ENCODE measurements at regions not wholly inside any gene's neighbourhood (a gene's known extent, or its start where the extent isn't known, plus 50 kb on each side); places are given as distances from the start of the nearest gene placed in this dataset.

DNA sequence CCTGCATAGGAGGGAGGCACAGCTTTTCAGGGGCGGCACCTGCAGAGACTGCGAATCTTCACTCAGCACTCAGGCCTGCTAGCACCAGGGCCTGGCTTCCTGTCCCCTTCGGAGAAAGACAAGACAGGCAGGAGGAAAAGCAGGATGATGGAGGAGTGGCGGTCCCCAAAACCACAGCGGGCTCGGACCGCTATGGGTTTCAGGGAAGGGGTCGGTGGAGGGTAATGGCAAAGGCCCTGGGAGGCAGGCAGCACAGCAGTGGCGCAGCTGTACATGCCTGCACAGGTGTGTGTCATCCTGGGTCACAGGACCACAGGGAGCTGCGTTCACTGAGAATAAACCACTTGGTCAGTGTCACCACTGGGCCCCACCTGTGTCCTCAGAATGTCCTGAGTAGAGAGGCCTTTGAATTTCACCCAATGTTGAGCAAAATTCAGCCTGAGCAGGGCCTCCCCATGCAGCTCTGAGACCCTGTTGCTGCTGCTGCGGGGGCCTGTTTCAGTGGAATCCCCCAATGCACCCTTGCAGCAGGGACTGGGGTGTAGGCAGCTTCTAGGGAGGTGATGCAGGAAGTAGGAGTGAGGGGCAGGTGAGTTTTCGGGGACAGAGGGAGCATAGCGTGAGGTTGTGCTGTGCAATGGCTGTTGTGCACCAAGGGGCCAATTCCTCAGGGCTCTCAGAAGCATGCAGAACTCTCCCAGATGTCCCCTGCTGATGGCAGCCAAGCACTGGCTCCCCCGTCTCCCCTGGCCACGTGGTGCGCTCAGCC, 90.6 kb upstream of the PPP2R2D start:
- no peaks in the 10 kb centered on the region for H3K27me3 ChIP-seq (ENCODE audit: control insufficient read depth, insufficient read depth, low read length)
- no CpG with 5 or more reads among the region's 16 CpGs for WGBS (ENCODE audit: insufficient coverage, low lambda C conversion rate)
- no peak for DNase-seq
- no peak overlapping the region for H3K4me3 ChIP-seq (ENCODE audit: low read length)
- H3K9me3 ChIP-seq (ENCODE audit: control insufficient read depth, low read depth, low read length) = no peaks in the 10 kb centered on the region
- no peaks in the 10 kb centered on the region for H3K4me1 ChIP-seq (ENCODE audit: control insufficient read depth, insufficient read depth, low read length)
- no peak overlapping the region for H3K27ac ChIP-seq (ENCODE audit: low read length)
- H3K36me3 ChIP-seq (ENCODE audit: control insufficient read depth, insufficient read depth, low read length) = no peaks in the 10 kb centered on the region

GRCh38 chr10:131810805-131811629, 89.8 kb upstream of the PPP2R2D start:
- Histone ChIP-seq H3K9me3 (ENCODE audit: control insufficient read depth, low read depth, low read length) (no peaks in the 10 kb centered on the region), H3K4me3 (ENCODE audit: low read length) (no peak overlapping the region), H3K4me1 (ENCODE audit: control insufficient read depth, insufficient read depth, low read length) (no peaks in the 10 kb centered on the region), H3K27ac (ENCODE audit: low read length) (no peak overlapping the region), H3K36me3 (ENCODE audit: control insufficient read depth, insufficient read depth, low read length) (no peaks in the 10 kb centered on the region), H3K27me3 (ENCODE audit: control insufficient read depth, insufficient read depth, low read length) (no peaks in the 10 kb centered on the region)
- WGBS (ENCODE audit: insufficient coverage, low lambda C conversion rate) = no CpG with 5 or more reads among the region's 25 CpGs
- no peak for DNase-seq

DNA sequence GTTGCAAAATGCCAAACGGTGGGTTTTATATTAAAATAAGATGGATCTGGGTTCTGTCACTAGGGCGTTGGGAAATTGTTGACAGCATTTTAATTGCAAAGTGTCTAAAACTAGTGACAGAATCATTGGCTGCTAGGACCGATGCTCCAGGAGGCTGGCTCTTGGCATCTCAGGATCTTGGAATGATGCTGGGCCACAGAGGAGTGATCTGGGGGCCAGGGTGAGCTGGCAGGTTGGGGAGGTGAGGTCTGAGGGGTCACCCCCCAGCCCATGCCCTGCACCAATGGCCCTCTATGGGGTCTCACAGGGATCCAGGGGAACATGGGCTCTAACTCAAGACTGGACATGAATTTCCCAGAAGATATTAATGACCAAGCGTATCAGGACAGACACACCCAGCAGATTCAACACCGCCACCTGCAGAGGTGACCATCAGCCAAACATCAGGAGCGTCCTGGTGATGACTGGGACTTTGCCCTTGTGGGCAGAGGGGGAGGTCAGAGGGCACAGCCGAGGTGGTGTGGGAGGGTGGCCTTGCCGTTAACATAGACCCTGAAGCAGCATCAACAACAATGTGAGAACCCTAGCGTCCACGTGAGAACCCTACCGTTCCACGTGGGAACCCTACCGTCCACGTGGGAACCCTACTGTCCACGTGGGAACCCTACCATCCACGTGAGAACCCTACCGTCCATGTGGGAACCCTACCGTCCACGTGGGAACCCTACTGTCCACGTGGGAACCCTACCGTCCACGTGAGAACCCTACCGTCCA, 89.0 kb upstream of the PPP2R2D start:
- Histone ChIP-seq H3K4me1 (ENCODE audit: control insufficient read depth, insufficient read depth, low read length) (no peaks in the 10 kb centered on the region), H3K27me3 (ENCODE audit: control insufficient read depth, insufficient read depth, low read length) (no peaks in the 10 kb centered on the region), H3K27ac (ENCODE audit: low read length) (no peak overlapping the region), H3K4me3 (ENCODE audit: low read length) (no peak overlapping the region), H3K9me3 (ENCODE audit: control insufficient read depth, low read depth, low read length) (no peaks in the 10 kb centered on the region), H3K36me3 (ENCODE audit: control insufficient read depth, insufficient read depth, low read length) (no peaks in the 10 kb centered on the region)
- WGBS (ENCODE audit: insufficient coverage, low lambda C conversion rate) = no CpG with 5 or more reads among the region's 23 CpGs
- no peak for DNase-seq

DNA sequence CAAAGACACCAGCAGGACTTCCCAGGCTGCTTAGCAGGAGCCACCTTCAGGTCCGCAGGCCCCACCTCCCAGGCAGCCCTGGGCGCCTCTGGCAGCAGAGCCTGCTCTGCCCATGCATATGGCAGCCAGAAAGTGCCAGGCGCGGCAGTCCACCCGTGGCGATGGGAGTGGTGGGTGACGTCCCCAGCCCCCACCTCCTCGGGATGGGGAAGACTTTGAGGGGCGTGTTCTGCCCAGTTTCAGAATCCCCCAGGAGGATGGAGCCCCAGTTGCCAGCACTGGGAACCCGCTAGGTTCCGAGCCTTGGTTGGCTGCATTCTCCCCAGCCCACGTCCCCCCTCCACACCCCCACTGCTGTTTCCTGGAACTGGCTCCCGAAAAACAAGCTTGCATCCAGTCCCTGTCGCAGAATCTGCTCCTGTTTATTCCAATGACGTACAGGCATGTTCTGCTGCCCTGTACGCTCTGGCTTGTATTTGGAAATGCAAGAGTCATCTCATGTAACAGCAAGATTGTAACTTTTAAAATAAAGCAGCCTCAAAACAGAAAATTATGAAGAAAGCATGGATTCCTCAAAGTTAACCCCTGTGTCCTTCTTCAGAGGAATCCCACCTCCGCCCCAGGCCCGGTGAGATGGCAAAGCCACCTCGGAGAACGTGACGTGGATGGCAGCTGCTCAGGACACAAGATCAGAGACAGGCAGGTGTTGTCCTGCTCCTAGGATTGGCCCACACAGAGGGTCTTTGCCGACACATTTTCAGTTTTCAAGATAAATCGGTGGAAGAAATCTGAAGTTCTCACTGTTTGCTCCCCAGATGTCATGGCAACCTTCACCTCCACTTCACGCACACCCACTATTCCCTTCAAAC, 87.8 kb upstream of the PPP2R2D start:
- DNase-seq = no peak
- Histone ChIP-seq H3K9me3 (ENCODE audit: control insufficient read depth, low read depth, low read length) (no peaks in the 10 kb centered on the region), H3K27ac (ENCODE audit: low read length) (no peak overlapping the region), H3K36me3 (ENCODE audit: control insufficient read depth, insufficient read depth, low read length) (no peaks in the 10 kb centered on the region), H3K4me1 (ENCODE audit: control insufficient read depth, insufficient read depth, low read length) (no peaks in the 10 kb centered on the region), H3K27me3 (ENCODE audit: control insufficient read depth, insufficient read depth, low read length) (no peaks in the 10 kb centered on the region), H3K4me3 (ENCODE audit: low read length) (no peak overlapping the region)
- WGBS (ENCODE audit: insufficient coverage, low lambda C conversion rate) = no CpG with 5 or more reads among the region's 24 CpGs

DNA sequence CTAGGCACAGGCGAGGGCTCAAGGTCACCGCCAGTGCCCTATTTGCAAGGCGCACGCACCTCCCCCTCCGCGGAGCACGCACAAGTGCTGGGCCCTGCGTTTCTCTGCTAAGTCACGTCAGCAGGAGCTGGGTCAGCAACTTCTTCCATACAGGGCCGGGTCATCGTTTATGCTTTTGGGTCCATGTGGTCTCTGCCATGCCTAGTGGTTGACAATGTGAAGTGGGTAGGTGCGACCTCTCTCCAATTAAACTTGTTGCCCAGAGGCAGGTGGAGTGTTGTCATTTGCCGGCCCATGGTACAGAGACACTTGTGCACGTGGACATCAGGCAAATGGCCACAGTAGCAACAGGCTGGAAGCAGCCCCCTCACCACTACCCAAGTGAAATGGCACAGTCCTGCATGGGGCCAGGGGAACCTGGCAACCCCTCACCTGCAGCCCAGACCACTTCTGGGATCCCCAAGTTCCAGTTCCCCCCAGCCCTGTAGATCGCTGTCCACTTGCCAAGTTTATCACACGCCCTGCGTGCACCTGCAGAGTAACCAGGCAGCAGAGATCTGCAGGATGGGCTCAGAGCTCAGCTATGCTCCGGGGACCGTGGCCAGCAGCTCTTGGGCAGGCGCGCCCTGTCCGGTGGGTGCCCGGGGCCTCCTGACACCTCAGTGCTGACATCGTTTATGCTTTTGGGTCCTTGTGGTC, 86.1 kb upstream of the PPP2R2D start:
- Histone ChIP-seq H3K36me3 (ENCODE audit: control insufficient read depth, insufficient read depth, low read length) (no peaks in the 10 kb centered on the region), H3K9me3 (ENCODE audit: control insufficient read depth, low read depth, low read length) (no peaks in the 10 kb centered on the region), H3K27me3 (ENCODE audit: control insufficient read depth, insufficient read depth, low read length) (no peaks in the 10 kb centered on the region), H3K27ac (ENCODE audit: low read length) (no peak overlapping the region), H3K4me1 (ENCODE audit: control insufficient read depth, insufficient read depth, low read length) (no peaks in the 10 kb centered on the region), H3K4me3 (ENCODE audit: low read length) (no peak overlapping the region)
- DNase-seq = no peak
- no CpG with 5 or more reads among the region's 24 CpGs for WGBS (ENCODE audit: insufficient coverage, low lambda C conversion rate)

DNA sequence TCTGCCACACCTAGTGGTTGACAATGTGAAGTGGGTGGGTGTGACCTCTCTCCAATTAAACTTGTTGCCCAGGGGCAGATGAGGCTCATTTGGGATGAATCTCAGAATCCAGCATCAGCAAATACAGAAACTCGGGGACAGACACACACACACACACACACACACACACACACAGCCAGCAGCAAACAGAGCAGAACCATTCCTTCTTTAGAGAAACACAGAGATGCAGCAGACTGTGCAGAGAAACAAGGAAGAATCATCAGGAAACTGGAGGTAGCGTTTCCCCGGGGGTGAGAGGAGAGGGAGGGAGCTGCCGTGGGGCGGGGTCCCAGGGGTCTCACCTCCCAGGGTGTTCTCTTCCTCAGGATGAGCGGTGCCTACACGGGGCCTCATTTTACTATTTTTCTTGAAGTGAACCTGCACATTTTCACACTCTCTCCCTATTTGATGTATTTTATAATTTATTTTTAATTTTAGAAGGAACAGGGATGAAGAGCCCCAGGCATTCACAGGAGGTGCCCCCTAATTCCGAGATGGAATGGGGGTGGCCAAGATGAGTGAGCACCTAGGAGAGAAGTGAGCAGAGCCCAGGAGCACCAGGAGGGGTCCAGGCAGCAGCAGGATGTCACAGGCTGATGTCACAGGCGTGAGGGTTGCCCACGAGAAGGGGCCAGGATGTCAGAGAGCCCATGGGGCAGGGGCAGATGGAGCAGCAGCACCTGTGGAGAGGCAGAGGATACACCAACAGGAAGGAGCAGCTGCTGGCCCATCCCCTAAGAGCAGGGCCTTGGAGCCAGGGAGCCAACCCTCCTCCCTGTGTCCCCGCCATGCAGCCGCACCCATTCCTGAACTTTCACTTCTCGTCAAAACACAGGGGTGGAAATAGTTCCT, 85.3 kb upstream of the PPP2R2D start:
- no peaks in the 10 kb centered on the region for H3K27me3 ChIP-seq (ENCODE audit: control insufficient read depth, insufficient read depth, low read length)
- no peaks in the 10 kb centered on the region for H3K36me3 ChIP-seq (ENCODE audit: control insufficient read depth, insufficient read depth, low read length)
- no peaks in the 10 kb centered on the region for H3K4me1 ChIP-seq (ENCODE audit: control insufficient read depth, insufficient read depth, low read length)
- DNase-seq = no peak
- no peak overlapping the region for H3K27ac ChIP-seq (ENCODE audit: low read length)
- no peak overlapping the region for H3K4me3 ChIP-seq (ENCODE audit: low read length)
- no peaks in the 10 kb centered on the region for H3K9me3 ChIP-seq (ENCODE audit: control insufficient read depth, low read depth, low read length)
- WGBS (ENCODE audit: insufficient coverage, low lambda C conversion rate) = no CpG with 5 or more reads among the region's 13 CpGs

DNA sequence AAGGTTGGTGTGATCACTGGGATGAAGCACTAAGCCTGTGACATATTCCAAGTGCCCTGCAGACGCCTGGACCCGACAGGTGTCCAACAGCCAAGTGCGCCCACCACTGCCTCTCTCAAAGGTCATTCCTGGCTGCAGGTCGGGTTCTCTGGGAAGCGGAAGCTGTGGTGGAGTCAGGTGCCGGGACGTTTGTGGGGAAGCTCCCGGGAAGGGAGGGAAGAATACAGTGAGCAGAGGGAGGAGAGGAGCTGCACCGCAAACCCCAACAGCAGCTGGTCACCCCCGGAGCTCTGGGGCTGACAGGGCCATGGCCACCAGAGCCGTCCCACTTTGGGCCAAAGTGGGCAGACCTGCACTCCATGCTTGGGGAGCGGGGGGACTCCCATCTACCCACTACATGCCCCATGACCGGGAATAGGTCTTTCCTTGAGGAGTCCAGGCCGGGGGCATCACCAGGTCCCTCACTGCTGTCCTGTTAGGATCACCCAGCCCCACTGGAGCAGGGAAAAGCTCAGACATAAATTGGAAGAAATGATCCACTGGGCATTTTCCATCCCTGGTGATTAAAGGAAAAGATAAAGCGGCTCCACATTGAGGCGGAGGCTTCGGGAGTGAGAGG, 84.5 kb upstream of the PPP2R2D start:
- H3K27ac ChIP-seq (ENCODE audit: low read length) = no peak overlapping the region

DNA sequence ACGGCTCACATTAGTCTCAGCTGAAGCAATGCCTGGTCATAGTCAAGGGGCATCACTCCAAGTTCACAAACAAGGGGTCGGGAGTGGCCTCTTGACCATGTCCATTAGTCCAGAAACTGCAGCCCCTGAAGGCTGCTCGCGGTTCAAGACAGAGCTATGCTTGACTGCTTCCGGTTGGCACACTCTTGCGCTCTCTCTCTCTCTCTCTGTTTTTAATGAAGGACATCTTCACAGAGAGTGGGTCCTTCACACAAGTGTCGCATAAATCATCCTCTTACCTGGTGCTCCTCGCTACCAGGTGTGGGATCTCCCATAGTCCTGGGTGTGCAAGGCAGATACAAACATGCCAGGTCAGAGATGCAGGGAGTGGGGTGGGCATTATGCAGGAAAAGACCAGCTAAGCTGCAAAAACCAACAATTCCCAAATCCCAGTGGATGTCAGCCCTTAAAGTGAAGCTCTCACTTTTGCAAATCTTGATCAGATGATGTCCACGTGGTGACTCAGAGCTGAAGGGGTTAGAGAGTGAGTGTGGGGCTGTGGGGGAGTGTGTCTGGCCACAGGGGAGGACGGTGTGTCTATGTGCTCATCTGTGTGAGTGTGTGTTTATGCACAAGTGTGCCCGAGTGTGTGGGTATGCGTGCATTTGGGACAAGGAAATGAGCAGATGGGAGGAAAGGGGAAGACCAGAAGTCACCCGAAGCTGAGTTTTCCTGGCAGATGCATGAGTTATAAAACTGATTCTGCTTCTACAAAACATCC, 83.7 kb upstream of the PPP2R2D start:
- WGBS (ENCODE audit: insufficient coverage, low lambda C conversion rate) = 100% methylated on average over 2 of the region's 13 CpGs
- no peak overlapping the region for H3K27ac ChIP-seq (ENCODE audit: low read length)
- no peaks in the 10 kb centered on the region for H3K36me3 ChIP-seq (ENCODE audit: control insufficient read depth, insufficient read depth, low read length)
- H3K27me3 ChIP-seq (ENCODE audit: control insufficient read depth, insufficient read depth, low read length) = no peaks in the 10 kb centered on the region
- no peaks in the 10 kb centered on the region for H3K4me1 ChIP-seq (ENCODE audit: control insufficient read depth, insufficient read depth, low read length)
- no peaks in the 10 kb centered on the region for H3K9me3 ChIP-seq (ENCODE audit: control insufficient read depth, low read depth, low read length)
- H3K4me3 ChIP-seq (ENCODE audit: low read length) = no peak overlapping the region
- DNase-seq = no peak

More for the DNA sequence above, 84.5 kb upstream of the PPP2R2D start:
- H3K27me3 ChIP-seq (ENCODE audit: control insufficient read depth, insufficient read depth, low read length) = no peaks in the 10 kb centered on the region
- DNase-seq = no peak
- no peaks in the 10 kb centered on the region for H3K4me1 ChIP-seq (ENCODE audit: control insufficient read depth, insufficient read depth, low read length)
- 78% methylated on average over 3 of the region's 17 CpGs for whole genome bisulfite sequencing (ENCODE audit: insufficient coverage, low lambda C conversion rate)
- H3K36me3 ChIP-seq (ENCODE audit: control insufficient read depth, insufficient read depth, low read length) = no peaks in the 10 kb centered on the region
- no peaks in the 10 kb centered on the region for H3K9me3 ChIP-seq (ENCODE audit: control insufficient read depth, low read depth, low read length)
- H3K4me3 ChIP-seq (ENCODE audit: low read length) = no peak overlapping the region

Data from large intestine (tissue), 3 donors.